GM19463 (cell line): ENCODE measurements at regions not wholly inside any gene's neighbourhood (a gene's known extent, or its start where the extent isn't known, plus 50 kb on each side); places are given as distances from the start of the nearest gene placed in this dataset.
A peak's percentile ranks its signal among the peaks of the same experiment; 100 is the strongest.

ENCODE experiments used
- ATAC-seq: cut with Tn5 transposase; IDR thresholded peaks from one replicate; pipeline ENCODE4 v1.9.1; 2021; ENCODE audit warnings: mild to moderate bottlenecking, moderate library complexity; ENCODE audit not compliant: unreplicated experiment

- peak; percentile 46 for ATAC-seq
Measured at GRCh38 chr1:149841597-149842238, 57.6 kb upstream of the BOLA1 start.

GRCh38 chr1:149842458-149843064 lies 56.8 kb upstream of the BOLA1 start:
- peak; percentile 52 for ATAC-seq

GRCh38 chr1:149843431-149844041 lies 55.8 kb upstream of the BOLA1 start:
- no peak for ATAC-seq

- no peak for ATAC-seq
Measured at GRCh38 chr1:149844101-149844500, 55.3 kb upstream of the BOLA1 start.

GRCh38 chr1:149844650-149845255 lies 54.6 kb upstream of the BOLA1 start:
- no peak for ATAC-seq

- no peak for ATAC-seq
Measured at GRCh38 chr1:149845416-149845815, 54.0 kb upstream of the BOLA1 start.

GRCh38 chr1:149846042-149846441 lies 53.3 kb upstream of the BOLA1 start:
- ATAC-seq: no peak

- no peak for ATAC-seq
Measured at GRCh38 chr1:149846593-149847466, 52.5 kb upstream of the BOLA1 start.

GRCh38 chr1:149848340-149849110 lies 50.8 kb upstream of the BOLA1 start:
- no peak for ATAC-seq

GRCh38 chr1:149849111-149849946 lies 50.0 kb upstream of the BOLA1 start:
- ATAC-seq: no peak
